ENCODE measurements at regions not wholly inside any gene's neighbourhood (a gene's known extent, or its start where the extent isn't known, plus 50 kb on each side); places are given as distances from the start of the nearest gene placed in this dataset.

GRCh38 chrX:39931529-39932282 is 166.1 kb downstream of the BCOR start:
- H3K36me3 ChIP-seq (ENCODE audit: control insufficient read depth, insufficient read depth, low read length) = no peaks in the 10 kb centered on the region
- no peak for DNase-seq (ENCODE audit: low read depth)
- H3K27me3 ChIP-seq (ENCODE audit: control insufficient read depth, insufficient read depth, low read length) = no peaks in the 10 kb centered on the region
- POLR2A ChIA-PET = interaction anchor here (0.7 kb wide), 1 partner anchor 87 kb away, joined by 3 read pairs; no protein-coding TSS in a partner anchor
- H3K4me3 ChIP-seq (ENCODE audit: low read depth, low read length) = no peak overlapping the region
- TF ChIP-seq CTCF (IDR thresholded peaks at IDR 0.05; ENCODE audit: insufficient read depth, low read depth, low read length) = no peak
- CTCF ChIA-PET = interaction anchor here (0.9 kb wide), 1 partner anchor 12 kb away, joined by 3 read pairs; no protein-coding TSS in a partner anchor

- ChIA-PET POLR2A (no interaction called here), CTCF (interaction anchor here (0.5 to 0.6 kb wide), 2 partner anchors 33 to 205 kb away, joined by 3 read pairs; no protein-coding TSS in a partner anchor)
- H3K4me3 ChIP-seq (ENCODE audit: low read depth, low read length) = no peak overlapping the region
- no peaks in the 10 kb centered on the region for H3K27me3 ChIP-seq (ENCODE audit: control insufficient read depth, insufficient read depth, low read length)
- TF ChIP-seq CTCF (IDR thresholded peaks at IDR 0.05; ENCODE audit: insufficient read depth, low read depth, low read length) = no peak
- DNase-seq (ENCODE audit: low read depth) = no peak
- H3K36me3 ChIP-seq (ENCODE audit: control insufficient read depth, insufficient read depth, low read length) = no peaks in the 10 kb centered on the region
Measured at GRCh38 chrX:39935411-39936064, 162.2 kb downstream of the BCOR start.

GRCh38 chrX:39936886-39937770 is 160.6 kb downstream of the BCOR start:
- H3K4me3 ChIP-seq (ENCODE audit: low read depth, low read length) = no peak overlapping the region
- no peak for TF ChIP-seq CTCF (IDR thresholded peaks at IDR 0.05; ENCODE audit: insufficient read depth, low read depth, low read length)
- no peak for DNase-seq (ENCODE audit: low read depth)
- ChIA-PET CTCF (interaction anchor here (0.8 kb wide), 2 partner anchors 16 to 77 kb away, joined by 3 read pairs; no protein-coding TSS in a partner anchor), POLR2A (no interaction called here)
- H3K36me3 ChIP-seq (ENCODE audit: control insufficient read depth, insufficient read depth, low read length) = no peaks in the 10 kb centered on the region
- H3K27me3 ChIP-seq (ENCODE audit: control insufficient read depth, insufficient read depth, low read length) = no peaks in the 10 kb centered on the region

- POLR2A ChIA-PET = no interaction called here
- no peak for TF ChIP-seq CTCF (IDR thresholded peaks at IDR 0.05; ENCODE audit: insufficient read depth, low read depth, low read length)
- H3K36me3 ChIP-seq (ENCODE audit: control insufficient read depth, insufficient read depth, low read length) = no peaks in the 10 kb centered on the region
- DNase-seq (ENCODE audit: low read depth) = no peak
- CTCF ChIA-PET = no interaction called here
- no peak overlapping the region for H3K4me3 ChIP-seq (ENCODE audit: low read depth, low read length)
- H3K27me3 ChIP-seq (ENCODE audit: control insufficient read depth, insufficient read depth, low read length) = no peaks in the 10 kb centered on the region
Measured at GRCh38 chrX:39938466-39938865, 159.3 kb downstream of the BCOR start.

- CTCF ChIA-PET = no interaction called here
- POLR2A ChIA-PET = no interaction called here
- no peaks in the 10 kb centered on the region for H3K36me3 ChIP-seq (ENCODE audit: control insufficient read depth, insufficient read depth, low read length)
- no peaks in the 10 kb centered on the region for H3K27me3 ChIP-seq (ENCODE audit: control insufficient read depth, insufficient read depth, low read length)
- DNase-seq (ENCODE audit: low read depth) = no peak
- H3K4me3 ChIP-seq (ENCODE audit: low read depth, low read length) = no peak overlapping the region
- no peak for TF ChIP-seq CTCF (IDR thresholded peaks at IDR 0.05; ENCODE audit: insufficient read depth, low read depth, low read length)
Measured at GRCh38 chrX:39939678-39940077, 158.1 kb downstream of the BCOR start.

Measured in BJ (cell line).